SK-N-SH (cell line): ENCODE measurements at regions not wholly inside any gene's neighbourhood (a gene's known extent, or its start where the extent isn't known, plus 50 kb on each side); places are given as distances from the start of the nearest gene placed in this dataset.

Experiments
- CTCF ChIP-seq: fragments of 200-600 bp; sonication (generic); IDR thresholded peaks from 2 replicates; pipeline ENCODE4 v1.6.1; 2017; ENCODE audit warnings: antibody characterized with exemption, mild to moderate bottlenecking, moderate library complexity
- MXI1 ChIP-seq: IDR thresholded peaks from 2 replicates; pipeline ENCODE4 v1.6.1; 2012; ENCODE audit warnings: mild to moderate bottlenecking, low read depth, low read length, improper control_type of control experiment
- RAD21 ChIP-seq: IDR thresholded peaks from 2 replicates; pipeline ENCODE4 v1.6.1; 2012; ENCODE audit warnings: mild to moderate bottlenecking, low read length

- TF ChIP-seq CTCF (no peak), MXI1 (no peak), RAD21 (no peak)
These were observed 515.8 kb downstream of the SLITRK6 start for GRCh38 chr13:85283408-85283807.
